ENCODE measurements at regions not wholly inside any gene's neighbourhood (a gene's known extent, or its start where the extent isn't known, plus 50 kb on each side); places are given as distances from the start of the nearest gene placed in this dataset.

DNA sequence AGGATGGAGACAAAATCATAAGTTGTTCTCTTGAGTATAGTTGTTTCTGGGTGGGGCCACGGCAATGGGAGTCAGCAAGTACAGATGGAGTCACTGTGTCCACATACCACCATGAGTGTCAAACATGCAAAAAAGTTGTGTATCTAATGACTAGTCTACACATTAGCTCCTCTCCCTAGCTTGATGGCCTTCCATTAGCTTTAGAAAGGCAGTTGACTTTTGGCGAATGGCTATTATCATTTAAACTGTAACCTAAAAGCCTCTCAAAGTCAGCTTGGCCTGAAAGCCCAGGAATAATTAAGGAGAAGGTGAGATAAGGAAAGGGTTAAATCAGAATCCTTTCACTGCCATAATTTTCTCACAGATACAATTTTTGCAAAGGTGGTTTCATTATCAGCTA is 95.5 kb upstream of the MEOX2 start:
- TF ChIP-seq, protein P1, sequence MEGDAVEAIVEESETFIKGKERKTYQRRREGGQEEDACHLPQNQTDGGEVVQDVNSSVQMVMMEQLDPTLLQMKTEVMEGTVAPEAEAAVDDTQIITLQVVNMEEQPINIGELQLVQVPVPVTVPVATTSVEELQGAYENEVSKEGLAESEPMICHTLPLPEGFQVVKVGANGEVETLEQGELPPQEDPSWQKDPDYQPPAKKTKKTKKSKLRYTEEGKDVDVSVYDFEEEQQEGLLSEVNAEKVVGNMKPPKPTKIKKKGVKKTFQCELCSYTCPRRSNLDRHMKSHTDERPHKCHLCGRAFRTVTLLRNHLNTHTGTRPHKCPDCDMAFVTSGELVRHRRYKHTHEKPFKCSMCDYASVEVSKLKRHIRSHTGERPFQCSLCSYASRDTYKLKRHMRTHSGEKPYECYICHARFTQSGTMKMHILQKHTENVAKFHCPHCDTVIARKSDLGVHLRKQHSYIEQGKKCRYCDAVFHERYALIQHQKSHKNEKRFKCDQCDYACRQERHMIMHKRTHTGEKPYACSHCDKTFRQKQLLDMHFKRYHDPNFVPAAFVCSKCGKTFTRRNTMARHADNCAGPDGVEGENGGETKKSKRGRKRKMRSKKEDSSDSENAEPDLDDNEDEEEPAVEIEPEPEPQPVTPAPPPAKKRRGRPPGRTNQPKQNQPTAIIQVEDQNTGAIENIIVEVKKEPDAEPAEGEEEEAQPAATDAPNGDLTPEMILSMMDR (IDR thresholded peaks at IDR 0.05 in 4 of 5, conservative IDR thresholded peaks at IDR 0.05 in 1 of 5): no peak
- TF ChIP-seq POLR2A (IDR thresholded peaks at IDR 0.05): no peak
